H1 (cell line): ENCODE measurements at regions not wholly inside any gene's neighbourhood (a gene's known extent, or its start where the extent isn't known, plus 50 kb on each side); places are given as distances from the start of the nearest gene placed in this dataset.

ENCODE experiments used
- CTCF ChIA-PET: fragments of 300-600 bp; sonication (Branson Sonifier 250); formaldehyde crosslinking; loops from one replicate; lab custom pipeline; 2021; ENCODE audit not compliant: partially characterized antibody; lab: Charles Lee
- POLR2A ChIA-PET: fragments of 300-600 bp; sonication (Branson Sonifier 250); formaldehyde crosslinking; loops from one replicate; lab custom pipeline; 2021; ENCODE audit warnings: inconsistent platforms; ENCODE audit not compliant: partially characterized antibody; lab: Charles Lee
- DNase-seq, 2 experiments: peaks; one replicate each; pipeline versions ENCODE4 v3.0.0 to v3.0.0-alpha.2; 2010 to 2022; ENCODE audit warnings: low spot score in 2 of 2, low read depth in 1 of 2, mixed read lengths in 1 of 2
- FAIRE-seq: peaks from 2 replicates; lab custom pipeline; 2011; peaks lifted over from hg19 to GRCh38; lab: Jason Lieb, UNC
- H2AFZ ChIP-seq: 2 replicates; pipeline ENCODE4 v1.8.1; 2012; ENCODE audit warnings: low read length, inconsistent platforms
- H2AK5ac ChIP-seq: 2 replicates; pipeline ENCODE4 v1.6.1; 2013; ENCODE audit warnings: low read depth, low read length
- H2BK120ac ChIP-seq: replicated peaks from 2 replicates; pipeline ENCODE3; 2013; ENCODE audit warnings: low read depth, low read length, inconsistent platforms
- H2BK12ac ChIP-seq: 2 replicates; pipeline ENCODE4 v1.6.1; 2013; ENCODE audit warnings: low read depth, low read length
- H2BK15ac ChIP-seq: 2 replicates; pipeline ENCODE4 v1.6.1; 2013; ENCODE audit warnings: low read length
- H2BK20ac ChIP-seq: 2 replicates; pipeline ENCODE4 v1.6.1; 2013; ENCODE audit warnings: low read length
- H2BK5ac ChIP-seq: 2 replicates; pipeline ENCODE4 v1.6.1; 2013; ENCODE audit warnings: low read depth, low read length
- H3K14ac ChIP-seq: 2 replicates; pipeline ENCODE4 v1.6.1; 2013; ENCODE audit warnings: inconsistent platforms; ENCODE audit not compliant: insufficient read length
- H3K18ac ChIP-seq: 2 replicates; pipeline ENCODE4 v1.6.1; 2013; ENCODE audit warnings: low read length; ENCODE audit errors: extremely low read depth
- H3K23ac ChIP-seq: 2 replicates; pipeline ENCODE4 v1.6.1; 2013; ENCODE audit warnings: inconsistent platforms; ENCODE audit not compliant: insufficient read length
- H3K23me2 ChIP-seq: 2 replicates; pipeline ENCODE4 v1.6.1; 2013; ENCODE audit warnings: low read depth, low read length
- H3K27ac ChIP-seq: 2 replicates; pipeline ENCODE4 v1.6.1; 2011; ENCODE audit warnings: low read depth, low read length, inconsistent platforms
- H3K27me3 ChIP-seq, 4 experiments: replicated peaks in 1 of 4; 1 replicate in 1 of 4; 2 replicates in 3 of 4; pipeline versions ENCODE4 v1.6.1 to v1.8.1; 2011 to 2013; ENCODE audit warnings: low read length in 3 of 4, mild to moderate bottlenecking in 3 of 4, inconsistent platforms in 2 of 4, mixed read lengths in 2 of 4, moderate library complexity in 1 of 4; ENCODE audit not compliant: control insufficient read depth in 3 of 4, insufficient read depth in 3 of 4; ENCODE audit errors: extremely low read depth in 1 of 4
- H3K36me3 ChIP-seq, 4 experiments: 2 replicates each; pipeline versions ENCODE4 v1.6.1 to v1.8.1; 2011 to 2013; ENCODE audit warnings: mild to moderate bottlenecking in 4 of 4, low read length in 3 of 4, moderate library complexity in 2 of 4, control low read depth in 1 of 4, inconsistent platforms in 1 of 4; ENCODE audit not compliant: insufficient read depth in 4 of 4, control insufficient read depth in 2 of 4
- H3K4ac ChIP-seq: replicated peaks from 2 replicates; pipeline ENCODE3; 2013; ENCODE audit warnings: low read length, low read depth, mixed read lengths, inconsistent platforms; ENCODE audit not compliant: insufficient read length
- H3K4me1 ChIP-seq, 4 experiments: replicated peaks in 1 of 4; 1 replicate in 1 of 4; 2 replicates in 3 of 4; pipeline versions ENCODE4 v1.6.1 to v1.8.1; 2011 to 2013; ENCODE audit warnings: low read length in 3 of 4, inconsistent platforms in 2 of 4, mixed read lengths in 1 of 4; ENCODE audit not compliant: insufficient read depth in 4 of 4, control insufficient read depth in 3 of 4
- H3K4me2 ChIP-seq, 2 experiments: 2 replicates each; pipeline versions ENCODE4 v1.6.1 to v1.8.1; 2011 to 2013; ENCODE audit warnings: low read depth in 2 of 2, low read length in 2 of 2, control low read depth in 1 of 2, inconsistent platforms in 1 of 2, mild to moderate bottlenecking in 1 of 2; ENCODE audit not compliant: insufficient read depth in 1 of 2
- H3K4me3 ChIP-seq, 4 experiments: fragments of 200-600, 300-600 bp in 1 of 4; sonication (generic), shearing (Covaris generic), sonication (Bioruptor Twin) in 1 of 4; 2 replicates each; pipeline versions ENCODE4 v1.5.1 to v1.8.1; 2011 to 2016; ENCODE audit warnings: low read length in 4 of 4, low read depth in 3 of 4, control low read depth in 2 of 4, inconsistent platforms in 2 of 4, mild to moderate bottlenecking in 2 of 4, mixed read lengths in 1 of 4, moderate library complexity in 1 of 4; ENCODE audit not compliant: insufficient read depth in 2 of 4; ENCODE audit errors: extremely low read depth in 1 of 4
- H3K56ac ChIP-seq: replicated peaks from 2 replicates; pipeline ENCODE3; 2013; ENCODE audit warnings: low read depth, mild to moderate bottlenecking, mixed read lengths, low read length, inconsistent platforms; ENCODE audit not compliant: insufficient read length
- H3K79me1 ChIP-seq: 2 replicates; pipeline ENCODE4 v1.6.1; 2013; ENCODE audit warnings: low read depth, low read length, control low read depth
- H3K79me2 ChIP-seq, 2 experiments: 2 replicates each; pipeline versions ENCODE4 v1.6.1 to v1.8.1; 2012 to 2013; ENCODE audit warnings: low read length in 2 of 2, mild to moderate bottlenecking in 2 of 2, inconsistent platforms in 1 of 2; ENCODE audit not compliant: insufficient read depth in 2 of 2, control insufficient read depth in 1 of 2
- H3K9ac ChIP-seq, 4 experiments: replicated peaks in 1 of 4; 1 replicate in 1 of 4; 2 replicates in 3 of 4; pipeline versions ENCODE4 v1.6.1 to v1.8.1; 2011 to 2013; ENCODE audit warnings: low read depth in 3 of 4, low read length in 3 of 4, control low read depth in 2 of 4, mild to moderate bottlenecking in 2 of 4, moderate library complexity in 2 of 4, inconsistent platforms in 1 of 4; ENCODE audit errors: extremely low read depth in 1 of 4
- H3K9me3 ChIP-seq, 2 experiments: 2 replicates each; pipeline versions ENCODE4 v1.6.1 to v1.8.1; 2012 to 2013; ENCODE audit warnings: mild to moderate bottlenecking in 2 of 2, moderate library complexity in 2 of 2, control low read depth in 1 of 2, inconsistent platforms in 1 of 2, low read depth in 1 of 2, low read length in 1 of 2, mixed read lengths in 1 of 2; ENCODE audit not compliant: insufficient read depth in 2 of 2
- H4K20me1 ChIP-seq, 2 experiments: replicated peaks in 1 of 2; 2 replicates each; pipeline versions ENCODE3 to v1.8.1; 2011 to 2013; ENCODE audit warnings: inconsistent platforms in 2 of 2, low read length in 2 of 2, mild to moderate bottlenecking in 1 of 2; ENCODE audit not compliant: insufficient read depth in 2 of 2, control insufficient read depth in 1 of 2
- H4K5ac ChIP-seq: 2 replicates; pipeline ENCODE4 v1.6.1; 2013; ENCODE audit warnings: low read length, low read depth, mixed read lengths, inconsistent platforms; ENCODE audit not compliant: insufficient read length
- H4K8ac ChIP-seq: 2 replicates; pipeline ENCODE4 v1.8.0; 2013; ENCODE audit warnings: mild to moderate bottlenecking, moderate library complexity, low read length, inconsistent platforms; ENCODE audit not compliant: insufficient read depth; ENCODE audit errors: extremely low read depth
- H4K91ac ChIP-seq: replicated peaks from 2 replicates; pipeline ENCODE3; 2013; ENCODE audit warnings: low read length, mixed read lengths, inconsistent platforms; ENCODE audit not compliant: insufficient read length
- SIX5 ChIP-seq: IDR thresholded peaks from 2 replicates; pipeline ENCODE4 v1.6.1; 2011; ENCODE audit warnings: mild to moderate bottlenecking, low read depth, low read length
- YY1 ChIP-seq: IDR thresholded peaks from 2 replicates; pipeline ENCODE4 v1.6.1; 2011; ENCODE audit warnings: low read depth, mild to moderate bottlenecking, low read length
- ZNF274 ChIP-seq: IDR thresholded peaks from 2 replicates; pipeline ENCODE4 v1.7.0; 2012; ENCODE audit warnings: low read length, borderline replicate concordance; ENCODE audit errors: extremely low read depth
- WGBS, 2 experiments: shearing (Covaris generic) in 1 of 2; methylation state at CpG; one replicate each; pipeline versions ENCODE4 v1.1.6 to v1.1.7; 2013 to 2015; ENCODE audit warnings: low lambda C conversion rate in 2 of 2, mixed read lengths in 2 of 2, inconsistent platforms in 1 of 2, low coverage in 1 of 2, missing lambda C conversion rate in 1 of 2; ENCODE audit not compliant: insufficient replicate concordance in 2 of 2, insufficient coverage in 1 of 2, insufficient read length in 1 of 2; ENCODE audit errors: extremely low coverage in 1 of 2, missing lambda C conversion rate in 1 of 2; 5-methylcytosine and 5-hydroxymethylcytosine counted together

- Histone ChIP-seq H3K27me3 (no peaks in the 10 kb centered on the region), H3K4me1 (peaks cover 0 to 2% (median under 1%) of the 10 kb centered on the region in 4 experiments; a peak in 4 of 7 replicates), H3K27ac (no peak overlapping the region), H3K4me3 (no peak overlapping the region), H3K4ac (no peak overlapping the region), H2BK12ac (no peak overlapping the region), H3K79me1 (no peaks in the 10 kb centered on the region), H2BK120ac (no peak overlapping the region), H3K18ac (no peak overlapping the region), H4K5ac (no peak overlapping the region), H3K4me2 (no peak overlapping the region), H3K56ac (no peak overlapping the region), H2AFZ (no peak overlapping the region), H4K8ac (no peak overlapping the region), H3K23me2 (no peaks in the 10 kb centered on the region), H4K20me1 (no peaks in the 10 kb centered on the region), H3K23ac (no peak overlapping the region), H4K91ac (no peak overlapping the region), H3K79me2 (no peaks in the 10 kb centered on the region), H2BK20ac (no peak overlapping the region), H3K9ac (no peak overlapping the region), H2AK5ac (no peak overlapping the region), H2BK5ac (no peak overlapping the region), H3K14ac (no peak overlapping the region), H3K36me3 (no peaks in the 10 kb centered on the region; a peak in 1 of 8 replicates), H3K9me3 (peaks cover 4 to 13% of the 10 kb centered on the region in 2 experiments; a peak in 3 of 4 replicates), H2BK15ac (no peak overlapping the region)
- CTCF ChIA-PET: no interaction called here
- POLR2A ChIA-PET: no interaction called here
- no peak for TF ChIP-seq ZNF274
- TF ChIP-seq SIX5: no peak
- no peak for TF ChIP-seq YY1
- DNase-seq: no peak
- no peak for FAIRE-seq
- WGBS, 2 experiments: 93% methylated on average over 2 of the region's 2 CpGs; no CpG with 5 or more reads in 1 of the 2 experiments
Measured at GRCh38 chr10:31623947-31624346, 304.7 kb downstream of the ARHGAP12 start.
